PFSK-1 (cell line): ENCODE measurements at regions not wholly inside any gene's neighbourhood (a gene's known extent, or its start where the extent isn't known, plus 50 kb on each side); places are given as distances from the start of the nearest gene placed in this dataset.

ENCODE experiments used
- FOXP2 ChIP-seq: optimal IDR thresholded peaks from 2 replicates; pipeline ENCODE3; 2011; ENCODE audit warnings: borderline replicate concordance, control low read depth, inconsistent platforms; ENCODE audit not compliant: insufficient read depth; ENCODE audit errors: extremely low read length, extremely low read depth
- POLR2AphosphoS5 ChIP-seq: IDR thresholded peaks from 2 replicates; pipeline ENCODE4 v1.6.1; 2012; ENCODE audit warnings: low read depth, mild to moderate bottlenecking, control low read depth, low read length, moderate library complexity
- SIN3A ChIP-seq: IDR thresholded peaks from 2 replicates; pipeline ENCODE4 v1.6.1; 2012; ENCODE audit warnings: mild to moderate bottlenecking, low read length, moderate library complexity, borderline replicate concordance; ENCODE audit not compliant: insufficient read depth
- TAF1 ChIP-seq: IDR thresholded peaks from 2 replicates; pipeline ENCODE4 v1.6.1; 2012; ENCODE audit warnings: low read length, control low read depth, borderline replicate concordance; ENCODE audit not compliant: insufficient read depth
- TF ChIP-seq, protein P1 (sequence below), 2 experiments: IDR thresholded peaks; 2 replicates each; pipeline versions ENCODE4 v1.6.1 to v1.8.0; 2011 to 2012; ENCODE audit warnings: low read depth in 2 of 2, low read length in 2 of 2, control low read depth in 1 of 2, inconsistent platforms in 1 of 2, mild to moderate bottlenecking in 1 of 2, moderate library complexity in 1 of 2; ENCODE audit not compliant: insufficient read depth in 1 of 2

- no peak for TF ChIP-seq TAF1
- TF ChIP-seq, protein P1, sequence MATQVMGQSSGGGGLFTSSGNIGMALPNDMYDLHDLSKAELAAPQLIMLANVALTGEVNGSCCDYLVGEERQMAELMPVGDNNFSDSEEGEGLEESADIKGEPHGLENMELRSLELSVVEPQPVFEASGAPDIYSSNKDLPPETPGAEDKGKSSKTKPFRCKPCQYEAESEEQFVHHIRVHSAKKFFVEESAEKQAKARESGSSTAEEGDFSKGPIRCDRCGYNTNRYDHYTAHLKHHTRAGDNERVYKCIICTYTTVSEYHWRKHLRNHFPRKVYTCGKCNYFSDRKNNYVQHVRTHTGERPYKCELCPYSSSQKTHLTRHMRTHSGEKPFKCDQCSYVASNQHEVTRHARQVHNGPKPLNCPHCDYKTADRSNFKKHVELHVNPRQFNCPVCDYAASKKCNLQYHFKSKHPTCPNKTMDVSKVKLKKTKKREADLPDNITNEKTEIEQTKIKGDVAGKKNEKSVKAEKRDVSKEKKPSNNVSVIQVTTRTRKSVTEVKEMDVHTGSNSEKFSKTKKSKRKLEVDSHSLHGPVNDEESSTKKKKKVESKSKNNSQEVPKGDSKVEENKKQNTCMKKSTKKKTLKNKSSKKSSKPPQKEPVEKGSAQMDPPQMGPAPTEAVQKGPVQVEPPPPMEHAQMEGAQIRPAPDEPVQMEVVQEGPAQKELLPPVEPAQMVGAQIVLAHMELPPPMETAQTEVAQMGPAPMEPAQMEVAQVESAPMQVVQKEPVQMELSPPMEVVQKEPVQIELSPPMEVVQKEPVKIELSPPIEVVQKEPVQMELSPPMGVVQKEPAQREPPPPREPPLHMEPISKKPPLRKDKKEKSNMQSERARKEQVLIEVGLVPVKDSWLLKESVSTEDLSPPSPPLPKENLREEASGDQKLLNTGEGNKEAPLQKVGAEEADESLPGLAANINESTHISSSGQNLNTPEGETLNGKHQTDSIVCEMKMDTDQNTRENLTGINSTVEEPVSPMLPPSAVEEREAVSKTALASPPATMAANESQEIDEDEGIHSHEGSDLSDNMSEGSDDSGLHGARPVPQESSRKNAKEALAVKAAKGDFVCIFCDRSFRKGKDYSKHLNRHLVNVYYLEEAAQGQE (IDR thresholded peaks at IDR 0.05; ENCODE audit: insufficient read depth in 1 of 2, low read depth in 2 of 2, low read length in 2 of 2), result no peak
- TF ChIP-seq POLR2AphosphoS5, result no peak
- TF ChIP-seq SIN3A, result no peak
- no peak for TF ChIP-seq FOXP2
These were observed 382.6 kb downstream of the SOX2 start for GRCh38 chr3:182094321-182094720.
